ENCODE measurements at regions not wholly inside any gene's neighbourhood (a gene's known extent, or its start where the extent isn't known, plus 50 kb on each side); places are given as distances from the start of the nearest gene placed in this dataset.

DNA sequence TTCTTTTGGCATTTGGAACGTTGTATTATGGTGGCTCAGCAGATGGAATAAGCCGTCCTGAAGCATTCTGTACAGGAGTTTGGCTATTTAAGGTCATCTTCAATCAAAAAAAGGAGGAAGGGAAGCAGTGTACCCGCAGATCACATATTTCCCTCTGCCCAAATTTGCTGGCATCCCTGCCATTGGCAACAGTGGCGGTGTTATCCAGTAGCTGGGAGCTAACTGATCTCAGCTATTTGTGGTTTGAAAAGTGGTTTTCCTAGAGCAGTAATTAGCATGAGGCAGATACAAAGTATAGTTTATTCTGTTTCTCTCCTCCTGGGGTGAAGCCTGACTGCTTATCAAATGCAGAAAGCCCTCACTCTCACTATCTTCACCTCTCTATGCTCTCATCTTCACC is 576.8 kb downstream of the QKI start:
- TF ChIP-seq FOXK2 (IDR thresholded peaks at IDR 0.05) (no peak), SUZ12 (IDR thresholded peaks at IDR 0.05) (no peak), BHLHE40 (IDR thresholded peaks at IDR 0.05; ENCODE audit: borderline replicate concordance) (no peak), FOXA1 (IDR thresholded peaks at IDR 0.05) (no peak), SP1 (IDR thresholded peaks at IDR 0.05) (no peak)

Measured in HEK293T (cell line).